Neuronal stem cell (in vitro differentiated cells): ENCODE measurements at regions not wholly inside any gene's neighbourhood (a gene's known extent, or its start where the extent isn't known, plus 50 kb on each side); places are given as distances from the start of the nearest gene placed in this dataset.

Experiments used
- DNase-seq: peaks from one replicate; pipeline ENCODE4 v3.0.0-alpha.2; 2013; ENCODE audit warnings: low spot score
- H2AFZ ChIP-seq: one replicate; pipeline ENCODE4 v1.6.1; 2013; ENCODE audit warnings: mild to moderate bottlenecking, low read length, inconsistent platforms
- H2AK5ac ChIP-seq: 2 replicates; pipeline ENCODE4 v1.6.1; 2013; ENCODE audit warnings: low read depth, mild to moderate bottlenecking, inconsistent platforms, low read length, moderate library complexity, mixed read lengths
- H2BK120ac ChIP-seq: 2 replicates; pipeline ENCODE4 v1.6.1; 2013; ENCODE audit warnings: low read depth, mild to moderate bottlenecking, inconsistent platforms, low read length, moderate library complexity, mixed read lengths
- H2BK12ac ChIP-seq: one replicate; pipeline ENCODE4 v1.6.1; 2013; ENCODE audit warnings: low read length, inconsistent platforms
- H2BK15ac ChIP-seq: 2 replicates; pipeline ENCODE4 v1.6.1; 2013; ENCODE audit warnings: mild to moderate bottlenecking, low read length, inconsistent platforms, mixed read lengths
- H2BK5ac ChIP-seq: one replicate; pipeline ENCODE4 v1.6.1; 2013; ENCODE audit warnings: inconsistent platforms, mild to moderate bottlenecking, low read length, moderate library complexity
- H3K14ac ChIP-seq: one replicate; pipeline ENCODE4 v1.6.1; 2013; ENCODE audit warnings: low read length, inconsistent platforms
- H3K18ac ChIP-seq: 2 replicates; pipeline ENCODE4 v1.6.1; 2013; ENCODE audit warnings: low read length, inconsistent platforms
- H3K23ac ChIP-seq: 2 replicates; pipeline ENCODE4 v1.6.1; 2013; ENCODE audit warnings: low read depth, mild to moderate bottlenecking, mixed read lengths, low read length, inconsistent platforms; ENCODE audit not compliant: poor library complexity
- H3K27ac ChIP-seq: replicated peaks from 3 replicates; pipeline ENCODE4 v1.5.1; 2013; ENCODE audit warnings: low read length, inconsistent platforms
- H3K27me3 ChIP-seq, 3 experiments: 2 replicates each; pipeline ENCODE4 v1.6.1; 2013; ENCODE audit warnings: low read length in 3 of 3, mild to moderate bottlenecking in 2 of 3, inconsistent platforms in 1 of 3, low read depth in 1 of 3, mixed read lengths in 1 of 3, moderate library complexity in 1 of 3; ENCODE audit not compliant: control insufficient read depth in 3 of 3, insufficient read depth in 3 of 3
- H3K36me3 ChIP-seq, 2 donors: replicated peaks in 1 of 2; 2 replicates each; pipeline ENCODE4 v1.6.1; 2013; ENCODE audit warnings: low read length in 2 of 2; ENCODE audit not compliant: control insufficient read depth in 2 of 2, insufficient read depth in 2 of 2
- H3K4ac ChIP-seq: 2 replicates; pipeline ENCODE4 v1.6.1; 2013; ENCODE audit warnings: inconsistent platforms, mild to moderate bottlenecking, low read length, moderate library complexity
- H3K4me1 ChIP-seq, 2 donors: 1 replicate in 1 of 2; 2 replicates in 1 of 2; pipeline ENCODE4 v1.6.1; 2013; ENCODE audit warnings: low read length in 2 of 2, low read depth in 1 of 2; ENCODE audit not compliant: control insufficient read depth in 2 of 2, insufficient read depth in 1 of 2
- H3K4me2 ChIP-seq: one replicate; pipeline ENCODE4 v1.6.1; 2013; ENCODE audit warnings: mild to moderate bottlenecking, low read length, inconsistent platforms; ENCODE audit not compliant: insufficient read depth, poor library complexity, severe bottlenecking
- H3K4me3 ChIP-seq, 2 donors: 2 replicates each; pipeline ENCODE4 v1.5.1; 2013; ENCODE audit warnings: low read length in 2 of 2, mild to moderate bottlenecking in 2 of 2, inconsistent platforms in 1 of 2, moderate library complexity in 1 of 2
- H3K79me1 ChIP-seq: one replicate; pipeline ENCODE4 v1.6.1; 2013; ENCODE audit warnings: low read depth, mild to moderate bottlenecking, inconsistent platforms, low read length, moderate library complexity
- H3K9ac ChIP-seq: one replicate; pipeline ENCODE4 v1.6.1; 2013; ENCODE audit warnings: mild to moderate bottlenecking, low read depth, low read length, inconsistent platforms; ENCODE audit not compliant: poor library complexity
- H3K9me3 ChIP-seq, 2 donors: replicated peaks in 1 of 2; 2 replicates each; pipeline versions ENCODE3 to v1.6.1; 2013; ENCODE audit warnings: low read length in 2 of 2, mild to moderate bottlenecking in 2 of 2, inconsistent platforms in 1 of 2, low read depth in 1 of 2, mixed read lengths in 1 of 2, moderate library complexity in 1 of 2; ENCODE audit not compliant: control insufficient read depth in 2 of 2, insufficient read depth in 1 of 2
- H4K8ac ChIP-seq: one replicate; pipeline ENCODE4 v1.6.1; 2013; ENCODE audit warnings: low read depth, mild to moderate bottlenecking, inconsistent platforms, low read length, moderate library complexity
- H4K91ac ChIP-seq: one replicate; pipeline ENCODE4 v1.6.1; 2013; ENCODE audit warnings: low read length, low read depth, mild to moderate bottlenecking, inconsistent platforms; ENCODE audit not compliant: poor library complexity
- WGBS, 2 donors: extraction: QIAGEN DNeasy Blood & Tissue Kit; methylation state at CpG; one replicate each; pipeline ENCODE4 v1.1.7; 2013; ENCODE audit warnings: missing lambda C conversion rate in 2 of 2, mixed read lengths in 1 of 2; ENCODE audit not compliant: insufficient read length in 2 of 2, insufficient replicate concordance in 1 of 2; ENCODE audit errors: extremely low coverage in 2 of 2; 5-methylcytosine and 5-hydroxymethylcytosine counted together

- no peak overlapping the region for H3K14ac ChIP-seq
- peaks cover 0 to 1% of the 10 kb centered on the region in 2 donors for H3K9me3 ChIP-seq
- H3K27ac ChIP-seq = no peak overlapping the region
- no peak overlapping the region for H2AFZ ChIP-seq
- H3K79me1 ChIP-seq = no peaks in the 10 kb centered on the region
- H3K4me2 ChIP-seq = no peak overlapping the region
- no peaks in the 10 kb centered on the region for H3K36me3 ChIP-seq
- no peak overlapping the region for H4K91ac ChIP-seq
- H3K9ac ChIP-seq = peak overlapping the region; percentile 26
- H2AK5ac ChIP-seq = no peak overlapping the region
- peak overlapping the region; percentile 8 for H3K23ac ChIP-seq
- no peak overlapping the region for H2BK15ac ChIP-seq
- no peak overlapping the region for H4K8ac ChIP-seq
- H3K4ac ChIP-seq = no peak overlapping the region
- DNase-seq = no peak
- H2BK12ac ChIP-seq = no peak overlapping the region
- H2BK5ac ChIP-seq = no peak overlapping the region
- no CpG with 5 or more reads among the region's 16 CpGs for WGBS, 2 donors
- peaks cover 2 to 3% of the 10 kb centered on the region in 2 donors for H3K4me1 ChIP-seq
- no peaks in the 10 kb centered on the region for H3K27me3 ChIP-seq
- no peak overlapping the region for H3K18ac ChIP-seq
- H2BK120ac ChIP-seq = no peak overlapping the region
- no peak overlapping the region for H3K4me3 ChIP-seq
These were observed 240.8 kb downstream of the TEX29 start for GRCh38 chr13:111561091-111561781.

GRCh38 chr13:111562716-111563115, 242.3 kb downstream of the TEX29 start:
- DNase-seq = no peak
- Histone ChIP-seq H2BK12ac (no peak overlapping the region), H2AFZ (no peak overlapping the region), H3K4ac (no peak overlapping the region), H3K9me3 (peaks cover 0 to 1% of the 10 kb centered on the region in 2 donors), H3K9ac (no peak overlapping the region), H4K91ac (no peak overlapping the region), H3K4me1 (peaks cover 2 to 3% of the 10 kb centered on the region in 2 donors), H3K4me3 (no peak overlapping the region), H3K18ac (no peak overlapping the region), H2BK15ac (no peak overlapping the region), H3K79me1 (no peaks in the 10 kb centered on the region), H3K23ac (no peak overlapping the region), H3K27me3 (no peaks in the 10 kb centered on the region), H2AK5ac (no peak overlapping the region), H3K14ac (no peak overlapping the region), H2BK5ac (no peak overlapping the region), H3K4me2 (no peak overlapping the region), H3K27ac (no peak overlapping the region), H4K8ac (no peak overlapping the region), H3K36me3 (no peaks in the 10 kb centered on the region), H2BK120ac (no peak overlapping the region)
- WGBS, 2 donors = no CpG with 5 or more reads among the region's 4 CpGs

- Histone ChIP-seq H2AK5ac (no peak overlapping the region), H2BK15ac (no peak overlapping the region), H2BK5ac (no peak overlapping the region), H3K4me3 (no peak overlapping the region), H2BK120ac (no peak overlapping the region), H3K4ac (no peak overlapping the region), H3K4me2 (no peak overlapping the region), H3K23ac (no peak overlapping the region), H3K9me3 (peaks cover 0 to 4% of the 10 kb centered on the region in 2 donors), H3K18ac (no peak overlapping the region), H4K8ac (no peak overlapping the region), H4K91ac (no peak overlapping the region), H2AFZ (peak overlapping the region; percentile 81), H3K4me1 (peaks cover 2 to 3% of the 10 kb centered on the region in 2 donors), H3K27me3 (no peaks in the 10 kb centered on the region), H3K27ac (no peak overlapping the region), H3K36me3 (no peaks in the 10 kb centered on the region), H3K14ac (no peak overlapping the region), H2BK12ac (no peak overlapping the region), H3K9ac (no peak overlapping the region), H3K79me1 (no peaks in the 10 kb centered on the region)
- no CpG with 5 or more reads among the region's 8 CpGs for WGBS, 2 donors
- no peak for DNase-seq
These were observed 244.2 kb downstream of the TEX29 start for GRCh38 chr13:111564606-111565005.

- Histone ChIP-seq H3K9ac (no peak overlapping the region), H2AK5ac (no peak overlapping the region), H3K27me3 (no peaks in the 10 kb centered on the region), H2BK5ac (no peak overlapping the region), H3K23ac (no peak overlapping the region), H3K9me3 (peaks cover 0 to 4% of the 10 kb centered on the region in 2 donors), H3K14ac (no peak overlapping the region), H3K36me3 (no peaks in the 10 kb centered on the region), H3K4me2 (no peak overlapping the region), H2BK120ac (no peak overlapping the region), H2AFZ (no peak overlapping the region), H3K4me3 (no peak overlapping the region), H3K79me1 (no peaks in the 10 kb centered on the region), H3K4ac (no peak overlapping the region), H2BK15ac (no peak overlapping the region), H2BK12ac (no peak overlapping the region), H3K4me1 (peaks cover 0 to 2% of the 10 kb centered on the region in 2 donors), H4K91ac (no peak overlapping the region), H4K8ac (no peak overlapping the region), H3K27ac (no peak overlapping the region), H3K18ac (no peak overlapping the region)
- DNase-seq = no peak
- WGBS, 2 donors = no CpG with 5 or more reads among the region's 10 CpGs
These were observed 245.0 kb downstream of the TEX29 start for GRCh38 chr13:111565400-111565799.
